ENCODE measurements at regions not wholly inside any gene's neighbourhood (a gene's known extent, or its start where the extent isn't known, plus 50 kb on each side); places are given as distances from the start of the nearest gene placed in this dataset.

DNA sequence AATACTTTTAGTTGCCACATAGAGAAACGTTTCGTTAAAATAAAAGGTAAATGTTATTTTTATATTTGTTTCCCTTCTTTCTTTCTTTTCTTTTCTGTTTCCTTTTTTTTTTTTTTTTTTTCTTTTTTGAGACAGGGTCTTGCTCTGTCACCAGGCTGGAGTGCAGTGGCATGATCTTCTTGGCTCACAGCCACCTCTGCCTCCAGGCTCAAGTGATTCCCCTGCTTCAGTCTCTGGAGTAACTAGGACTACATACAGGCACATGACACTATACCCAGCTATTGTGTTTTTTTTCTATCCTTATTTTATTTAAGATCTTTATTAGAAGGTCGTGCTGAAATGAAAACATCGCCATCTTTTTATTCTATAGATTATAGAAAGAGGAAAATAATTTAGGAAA, 661.8 kb upstream of the MBL2 start:
- Histone ChIP-seq H3K36me3 (ENCODE audit: insufficient read depth, low read length) (no peaks in the 10 kb centered on the region), H4K20me1 (ENCODE audit: insufficient read depth) (no peaks in the 10 kb centered on the region), H3K9ac (ENCODE audit: low read length) (no peak overlapping the region), H3K27me3 (ENCODE audit: insufficient read depth, low read depth, low read length) (no peaks in the 10 kb centered on the region), H3K4me2 (ENCODE audit: low read length) (no peak overlapping the region), H3K9me3 (ENCODE audit: low read length) (no peaks in the 10 kb centered on the region), H2AFZ (ENCODE audit: low read depth, low read length) (no peak overlapping the region), H3F3A (ENCODE audit: insufficient read depth, low read length, poor library complexity, severe bottlenecking) (no peaks in the 10 kb centered on the region), H3K27ac (ENCODE audit: low read length) (no peak overlapping the region), H3K9me2 (ENCODE audit: insufficient read depth, low read length) (no peaks in the 10 kb centered on the region), H3K79me2 (replicated peaks; ENCODE audit: insufficient read depth, low read length) (no peaks in the 10 kb centered on the region), H3K4me3 (ENCODE audit: low read length) (no peak overlapping the region)
- TF ChIP-seq POLR2AphosphoS5 (IDR thresholded peaks at IDR 0.05) (no peak), EZH2 (IDR thresholded peaks at IDR 0.05; ENCODE audit: borderline replicate concordance, insufficient read depth, low read length, poor library complexity, severe bottlenecking) (no peak), MXI1 (conservative IDR thresholded peaks at IDR 0.05; ENCODE audit: poor library complexity, severe bottlenecking) (no peak), SMC3 (conservative IDR thresholded peaks at IDR 0.05; ENCODE audit: poor library complexity) (no peak), TAF1 (IDR thresholded peaks at IDR 0.05; ENCODE audit: low read depth) (no peak), RAD21 (conservative IDR thresholded peaks at IDR 0.05) (no peak), EP300 (conservative IDR thresholded peaks at IDR 0.05; ENCODE audit: poor library complexity, severe bottlenecking) (no peak)
- TF ChIP-seq, protein P1, sequence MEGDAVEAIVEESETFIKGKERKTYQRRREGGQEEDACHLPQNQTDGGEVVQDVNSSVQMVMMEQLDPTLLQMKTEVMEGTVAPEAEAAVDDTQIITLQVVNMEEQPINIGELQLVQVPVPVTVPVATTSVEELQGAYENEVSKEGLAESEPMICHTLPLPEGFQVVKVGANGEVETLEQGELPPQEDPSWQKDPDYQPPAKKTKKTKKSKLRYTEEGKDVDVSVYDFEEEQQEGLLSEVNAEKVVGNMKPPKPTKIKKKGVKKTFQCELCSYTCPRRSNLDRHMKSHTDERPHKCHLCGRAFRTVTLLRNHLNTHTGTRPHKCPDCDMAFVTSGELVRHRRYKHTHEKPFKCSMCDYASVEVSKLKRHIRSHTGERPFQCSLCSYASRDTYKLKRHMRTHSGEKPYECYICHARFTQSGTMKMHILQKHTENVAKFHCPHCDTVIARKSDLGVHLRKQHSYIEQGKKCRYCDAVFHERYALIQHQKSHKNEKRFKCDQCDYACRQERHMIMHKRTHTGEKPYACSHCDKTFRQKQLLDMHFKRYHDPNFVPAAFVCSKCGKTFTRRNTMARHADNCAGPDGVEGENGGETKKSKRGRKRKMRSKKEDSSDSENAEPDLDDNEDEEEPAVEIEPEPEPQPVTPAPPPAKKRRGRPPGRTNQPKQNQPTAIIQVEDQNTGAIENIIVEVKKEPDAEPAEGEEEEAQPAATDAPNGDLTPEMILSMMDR (IDR thresholded peaks at IDR 0.05; ENCODE audit: poor library complexity, severe bottlenecking), result no peak
- TF ChIP-seq, protein P2, sequence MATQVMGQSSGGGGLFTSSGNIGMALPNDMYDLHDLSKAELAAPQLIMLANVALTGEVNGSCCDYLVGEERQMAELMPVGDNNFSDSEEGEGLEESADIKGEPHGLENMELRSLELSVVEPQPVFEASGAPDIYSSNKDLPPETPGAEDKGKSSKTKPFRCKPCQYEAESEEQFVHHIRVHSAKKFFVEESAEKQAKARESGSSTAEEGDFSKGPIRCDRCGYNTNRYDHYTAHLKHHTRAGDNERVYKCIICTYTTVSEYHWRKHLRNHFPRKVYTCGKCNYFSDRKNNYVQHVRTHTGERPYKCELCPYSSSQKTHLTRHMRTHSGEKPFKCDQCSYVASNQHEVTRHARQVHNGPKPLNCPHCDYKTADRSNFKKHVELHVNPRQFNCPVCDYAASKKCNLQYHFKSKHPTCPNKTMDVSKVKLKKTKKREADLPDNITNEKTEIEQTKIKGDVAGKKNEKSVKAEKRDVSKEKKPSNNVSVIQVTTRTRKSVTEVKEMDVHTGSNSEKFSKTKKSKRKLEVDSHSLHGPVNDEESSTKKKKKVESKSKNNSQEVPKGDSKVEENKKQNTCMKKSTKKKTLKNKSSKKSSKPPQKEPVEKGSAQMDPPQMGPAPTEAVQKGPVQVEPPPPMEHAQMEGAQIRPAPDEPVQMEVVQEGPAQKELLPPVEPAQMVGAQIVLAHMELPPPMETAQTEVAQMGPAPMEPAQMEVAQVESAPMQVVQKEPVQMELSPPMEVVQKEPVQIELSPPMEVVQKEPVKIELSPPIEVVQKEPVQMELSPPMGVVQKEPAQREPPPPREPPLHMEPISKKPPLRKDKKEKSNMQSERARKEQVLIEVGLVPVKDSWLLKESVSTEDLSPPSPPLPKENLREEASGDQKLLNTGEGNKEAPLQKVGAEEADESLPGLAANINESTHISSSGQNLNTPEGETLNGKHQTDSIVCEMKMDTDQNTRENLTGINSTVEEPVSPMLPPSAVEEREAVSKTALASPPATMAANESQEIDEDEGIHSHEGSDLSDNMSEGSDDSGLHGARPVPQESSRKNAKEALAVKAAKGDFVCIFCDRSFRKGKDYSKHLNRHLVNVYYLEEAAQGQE (IDR thresholded peaks at IDR 0.05; ENCODE audit: borderline replicate concordance), result no peak

DNA sequence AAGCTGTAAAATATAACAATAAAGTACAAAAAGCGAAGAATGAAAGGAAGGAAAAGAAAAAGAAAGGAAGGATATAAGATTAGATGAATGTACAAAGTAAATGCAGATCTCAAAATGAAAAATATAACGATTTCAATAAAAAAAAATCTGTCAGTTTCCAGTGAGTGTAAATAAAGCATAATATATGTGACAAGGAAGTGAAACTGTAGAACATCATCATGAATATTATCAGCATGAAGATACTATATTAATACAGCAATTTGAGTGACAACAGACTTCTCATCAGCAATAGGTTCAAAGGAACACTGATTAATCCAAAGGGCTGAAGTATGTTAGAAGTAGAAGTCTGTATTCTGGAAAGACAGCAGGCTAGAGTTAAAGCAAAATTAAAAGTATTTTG, 659.5 kb upstream of the MBL2 start:
- TF ChIP-seq MXI1 (conservative IDR thresholded peaks at IDR 0.05; ENCODE audit: poor library complexity, severe bottlenecking) (no peak), RAD21 (conservative IDR thresholded peaks at IDR 0.05) (no peak), SMC3 (conservative IDR thresholded peaks at IDR 0.05; ENCODE audit: poor library complexity) (no peak), EZH2 (IDR thresholded peaks at IDR 0.05; ENCODE audit: borderline replicate concordance, insufficient read depth, low read length, poor library complexity, severe bottlenecking) (no peak), EP300 (conservative IDR thresholded peaks at IDR 0.05; ENCODE audit: poor library complexity, severe bottlenecking) (no peak), TAF1 (IDR thresholded peaks at IDR 0.05; ENCODE audit: low read depth) (no peak), POLR2AphosphoS5 (IDR thresholded peaks at IDR 0.05) (no peak)
- TF ChIP-seq, protein P1 (IDR thresholded peaks at IDR 0.05; ENCODE audit: poor library complexity, severe bottlenecking), result no peak
- TF ChIP-seq, protein P2 (IDR thresholded peaks at IDR 0.05; ENCODE audit: borderline replicate concordance), result no peak
- no peaks in the 10 kb centered on the region for H3K9me2 ChIP-seq (ENCODE audit: insufficient read depth, low read length)
- H3K9ac ChIP-seq (ENCODE audit: low read length), result no peak overlapping the region
- no peak overlapping the region for H2AFZ ChIP-seq (ENCODE audit: low read depth, low read length)
- H3K4me2 ChIP-seq (ENCODE audit: low read length), result no peak overlapping the region
- no peak overlapping the region for H3K4me3 ChIP-seq (ENCODE audit: low read length)
- no peaks in the 10 kb centered on the region for H3K36me3 ChIP-seq (ENCODE audit: insufficient read depth, low read length)
- H3K27me3 ChIP-seq (ENCODE audit: insufficient read depth, low read depth, low read length), result no peaks in the 10 kb centered on the region
- no peaks in the 10 kb centered on the region for H3F3A ChIP-seq (ENCODE audit: insufficient read depth, low read length, poor library complexity, severe bottlenecking)
- H3K27ac ChIP-seq (ENCODE audit: low read length), result no peak overlapping the region
- H3K79me2 ChIP-seq (replicated peaks; ENCODE audit: insufficient read depth, low read length), result no peaks in the 10 kb centered on the region
- no peaks in the 10 kb centered on the region for H3K9me3 ChIP-seq (ENCODE audit: low read length)
- H4K20me1 ChIP-seq (ENCODE audit: insufficient read depth), result no peaks in the 10 kb centered on the region
